Pancreas (tissue), 10 donors: ENCODE measurements at regions not wholly inside any gene's neighbourhood (a gene's known extent, or its start where the extent isn't known, plus 50 kb on each side); places are given as distances from the start of the nearest gene placed in this dataset.

Source experiments
- ATAC-seq, 4 donors: fragments of 200-7000 bp; cut with Tn5 transposase; one replicate each; pipeline versions ENCODE4 v1.8.0 to v1.9.1; 2020; ENCODE audit warnings: mild to moderate bottlenecking in 4 of 4, moderate library complexity in 4 of 4
- DNase-seq, 6 donors: peaks; one replicate each; pipeline ENCODE4 v3.0.0-alpha.2; 2020
- FAIRE-seq: peaks from 2 replicates; lab custom pipeline; 2012; peaks lifted over from hg19 to GRCh38; lab: Jason Lieb, UNC
- H3K27ac ChIP-seq, 4 donors: fragments of 200-600 bp; sonication (generic); 1 replicate in 3 of 4; 2 replicates in 1 of 4; pipeline versions ENCODE4 v1.5.0 to v1.8.0; 2020
- H3K27me3 ChIP-seq, 4 donors: fragments of 200-600 bp; one replicate each; pipeline ENCODE4 v1.8.0; 2021
- H3K36me3 ChIP-seq, 3 donors: fragments of 200-600 bp; sonication (generic) in 1 of 3; one replicate each; pipeline versions ENCODE4 v1.5.0 to v1.8.0; 2020 to 2021
- H3K4me1 ChIP-seq, 3 donors: fragments of 200-600 bp; one replicate each; pipeline ENCODE4 v1.8.0; 2021
- H3K4me3 ChIP-seq, 4 donors: fragments of 200-600 bp; sonication (generic) in 2 of 4; one replicate each; pipeline versions ENCODE4 v1.5.0 to v1.8.0; 2020 to 2021
- H3K9me3 ChIP-seq, 4 donors: fragments of 200-600 bp; one replicate each; pipeline ENCODE4 v1.8.0; 2021
- WGBS, 2 donors: extraction: QIAGEN DNeasy Blood & Tissue Kit; methylation state at CpG; one replicate each; pipeline ENCODE4 v1.1.7; 2013; 5-methylcytosine and 5-hydroxymethylcytosine counted together
- intact Hi-C, 3 donors: fragments of 100-400 bp; cut with DNase I; formaldehyde crosslinking; loops; one replicate each; pipeline versions ENCODE4 v1.11.1 to v1.14.2; 2022
- TF ChIP-seq, protein P1 (sequence below), 4 donors: fragments of 200-600 bp; sonication (generic) in 3 of 4; IDR thresholded peaks; one replicate each; pipeline versions ENCODE4 v1.5.0 to v1.8.0; 2021; ENCODE audit warnings: antibody characterized with exemption in 4 of 4
- donor health status: healthy with polysubstance abuse.
- donor health status: DM: no; HTN: no; CAD: no; lungs with moderate emphysema.
- donor health status: DM: no; HTN: no; CAD: no.
- donor health status: control.
- donor health status: control.
- donor health status: Bipolar disorder and iron deficiency.
- donor health status: DM: yes; HTN: yes; CAD: no.
- donor health status: DM: no; HTN: no; CAD: no.
- donor health status: DM: no; HTN: no; CAD: no.
- donor health status: DM: yes; HTN: yes; CAD: no.

DNA sequence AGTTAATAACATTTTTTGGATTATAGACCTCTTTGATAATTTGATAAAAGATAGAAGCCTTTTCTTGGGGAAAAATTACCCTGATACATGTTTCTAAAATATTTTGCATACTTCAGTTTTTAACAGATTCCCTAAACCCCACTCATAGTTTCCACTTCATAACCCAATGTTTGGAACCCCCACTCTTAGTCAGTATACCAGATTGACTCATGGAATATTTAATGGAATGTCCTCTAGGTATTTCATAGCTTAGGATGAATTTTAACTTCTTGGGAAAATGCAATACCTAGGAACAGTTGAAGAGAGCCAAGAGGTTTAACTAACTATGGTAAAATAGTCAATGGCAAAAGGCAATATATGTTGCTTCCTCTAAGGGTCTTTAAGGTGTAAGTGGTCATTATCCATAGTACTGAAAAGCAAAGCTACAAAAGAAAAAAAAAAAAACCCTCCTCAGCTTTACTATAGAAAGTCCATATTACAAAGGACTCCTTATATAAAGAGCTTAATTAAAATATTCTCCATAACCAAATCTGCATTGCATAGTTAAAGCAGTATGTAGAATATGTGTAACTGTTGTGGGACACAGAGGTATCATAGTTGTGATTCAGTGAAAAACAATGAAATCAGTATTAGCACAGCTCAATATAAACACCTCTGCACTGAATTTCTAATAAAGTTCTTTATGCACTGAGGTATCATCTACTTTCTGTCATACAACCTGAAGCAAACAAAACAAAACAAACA is 159.9 kb downstream of the PCDH7 start:
- ATAC-seq (no peak), DNase-seq (no peak), FAIRE-seq (no peak)
- intact Hi-C loops: no loop called here
- H3K27me3 ChIP-seq: no peaks in the 10 kb centered on the region
- no peaks in the 10 kb centered on the region for H3K9me3 ChIP-seq
- no peak overlapping the region for H3K27ac ChIP-seq
- H3K36me3 ChIP-seq: no peaks in the 10 kb centered on the region
- TF ChIP-seq, protein P1, sequence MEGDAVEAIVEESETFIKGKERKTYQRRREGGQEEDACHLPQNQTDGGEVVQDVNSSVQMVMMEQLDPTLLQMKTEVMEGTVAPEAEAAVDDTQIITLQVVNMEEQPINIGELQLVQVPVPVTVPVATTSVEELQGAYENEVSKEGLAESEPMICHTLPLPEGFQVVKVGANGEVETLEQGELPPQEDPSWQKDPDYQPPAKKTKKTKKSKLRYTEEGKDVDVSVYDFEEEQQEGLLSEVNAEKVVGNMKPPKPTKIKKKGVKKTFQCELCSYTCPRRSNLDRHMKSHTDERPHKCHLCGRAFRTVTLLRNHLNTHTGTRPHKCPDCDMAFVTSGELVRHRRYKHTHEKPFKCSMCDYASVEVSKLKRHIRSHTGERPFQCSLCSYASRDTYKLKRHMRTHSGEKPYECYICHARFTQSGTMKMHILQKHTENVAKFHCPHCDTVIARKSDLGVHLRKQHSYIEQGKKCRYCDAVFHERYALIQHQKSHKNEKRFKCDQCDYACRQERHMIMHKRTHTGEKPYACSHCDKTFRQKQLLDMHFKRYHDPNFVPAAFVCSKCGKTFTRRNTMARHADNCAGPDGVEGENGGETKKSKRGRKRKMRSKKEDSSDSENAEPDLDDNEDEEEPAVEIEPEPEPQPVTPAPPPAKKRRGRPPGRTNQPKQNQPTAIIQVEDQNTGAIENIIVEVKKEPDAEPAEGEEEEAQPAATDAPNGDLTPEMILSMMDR (IDR thresholded peaks at IDR 0.05): no peak
- H3K4me3 ChIP-seq: no peak overlapping the region
- no peaks in the 10 kb centered on the region for H3K4me1 ChIP-seq

DNA sequence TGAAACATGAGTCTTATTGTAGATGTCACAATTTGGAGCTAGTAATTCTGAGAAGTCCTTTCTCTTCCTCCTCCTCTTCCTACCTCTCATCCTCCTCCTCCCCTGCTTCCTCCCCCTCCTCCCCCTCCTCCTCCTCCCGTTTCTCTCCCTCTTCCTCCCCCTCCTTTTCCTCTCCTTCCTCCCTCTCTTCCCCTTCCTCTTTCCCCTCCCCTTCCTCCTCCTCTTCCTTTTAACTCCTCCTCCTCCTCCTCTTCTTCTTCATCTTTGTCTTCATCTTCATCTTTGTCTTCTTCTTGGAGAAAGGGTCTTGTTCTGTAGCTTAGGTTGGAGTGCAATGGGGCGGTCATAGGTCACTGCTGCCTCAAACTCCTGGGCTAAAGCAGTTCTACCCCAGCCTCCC is 161.8 kb downstream of the PCDH7 start:
- Histone ChIP-seq H3K27ac (no peak overlapping the region), H3K27me3 (no peaks in the 10 kb centered on the region), H3K36me3 (no peaks in the 10 kb centered on the region), H3K4me1 (no peaks in the 10 kb centered on the region), H3K9me3 (no peaks in the 10 kb centered on the region), H3K4me3 (no peak overlapping the region)
- WGBS, 2 donors: 52 to 61% methylated on average over 2 of the region's 2 CpGs
- ATAC-seq (no peak), DNase-seq (no peak), FAIRE-seq (no peak)
- intact Hi-C loops: no loop called here
- TF ChIP-seq, protein P1 (IDR thresholded peaks at IDR 0.05): no peak

DNA sequence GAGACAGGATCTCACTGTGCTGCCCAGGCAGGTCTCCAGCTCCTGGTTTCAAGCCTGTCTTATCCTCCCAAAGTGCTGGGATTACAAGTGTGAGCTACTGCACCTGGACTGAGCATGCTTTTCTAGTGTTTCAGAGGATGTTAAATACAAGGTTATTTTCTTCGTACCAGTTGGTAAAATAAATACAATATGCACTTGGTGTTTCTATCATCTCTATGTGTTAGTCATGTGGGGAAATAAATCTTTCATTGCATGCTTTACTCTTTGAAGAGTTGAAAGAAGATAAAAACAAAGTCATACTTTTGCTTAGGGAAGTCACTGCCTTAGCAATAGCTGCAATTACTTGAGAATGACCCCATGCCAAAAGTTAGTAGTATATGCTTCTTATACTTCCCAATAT is 162.3 kb downstream of the PCDH7 start:
- no peaks in the 10 kb centered on the region for H3K27me3 ChIP-seq
- H3K4me3 ChIP-seq: no peak overlapping the region
- H3K36me3 ChIP-seq: no peaks in the 10 kb centered on the region
- TF ChIP-seq, protein P1 (IDR thresholded peaks at IDR 0.05): no peak
- no peak overlapping the region for H3K27ac ChIP-seq
- H3K9me3 ChIP-seq: no peaks in the 10 kb centered on the region
- intact Hi-C loops: no loop called here
- no peak for DNase-seq
- ATAC-seq: no peak
- WGBS, 2 donors: 65 to 76% methylated on average over 1 of the region's 1 CpG
- no peaks in the 10 kb centered on the region for H3K4me1 ChIP-seq
- FAIRE-seq: no peak

DNA sequence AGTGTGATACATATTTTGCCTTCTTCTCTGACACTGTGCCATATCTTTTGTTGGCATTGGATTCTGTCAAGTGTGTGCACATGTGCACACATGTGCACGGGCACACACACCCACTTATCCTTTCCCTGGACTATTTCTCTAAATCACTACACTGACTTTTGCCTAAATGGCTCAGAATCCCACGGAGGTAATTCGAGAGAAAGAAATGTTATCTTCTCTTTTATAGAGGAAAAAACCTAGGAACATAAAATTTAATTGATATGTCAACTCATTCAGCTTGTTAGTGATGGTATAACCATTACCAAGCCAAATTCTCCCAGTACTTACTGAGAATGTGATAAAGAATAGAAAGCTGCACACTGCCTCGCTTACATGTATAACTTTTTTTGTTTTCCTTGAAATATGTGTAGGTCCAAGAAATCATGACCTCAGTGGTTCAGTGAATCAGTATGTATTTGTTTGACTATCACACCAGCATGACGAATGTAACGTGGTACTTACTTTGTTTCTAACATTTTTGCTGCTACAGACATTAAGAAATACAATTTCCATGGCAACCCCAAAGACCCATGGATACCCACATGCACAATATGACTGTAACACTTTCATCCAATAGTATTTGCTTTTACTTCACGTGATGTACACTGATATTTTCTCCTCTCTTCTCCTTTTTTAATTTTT is 163.0 kb downstream of the PCDH7 start:
- Histone ChIP-seq H3K9me3 (no peaks in the 10 kb centered on the region), H3K27ac (no peak overlapping the region), H3K4me1 (no peaks in the 10 kb centered on the region), H3K27me3 (no peaks in the 10 kb centered on the region), H3K36me3 (no peaks in the 10 kb centered on the region), H3K4me3 (no peak overlapping the region)
- TF ChIP-seq, protein P1 (IDR thresholded peaks at IDR 0.05): no peak
- intact Hi-C loops: no loop called here
- FAIRE-seq: no peak
- 50 to 60% methylated on average over 7 of the region's 7 CpGs for WGBS, 2 donors
- no peak for DNase-seq
- ATAC-seq: no peak
